Chondrocyte (in vitro differentiated cells): ENCODE measurements at regions not wholly inside any gene's neighbourhood (a gene's known extent, or its start where the extent isn't known, plus 50 kb on each side); places are given as distances from the start of the nearest gene placed in this dataset.
A peak's percentile ranks its signal among the peaks of the same experiment; 100 is the strongest.

Experiments
- DNase-seq: peaks from one replicate; pipeline ENCODE4 v3.0.0; 2021; ENCODE audit warnings: mixed read lengths, low spot score
- H3K27ac Mint-ChIP-seq: one replicate; pipeline ENCODE4 v1.8.0; 2021; ENCODE audit warnings: mild to moderate bottlenecking, moderate library complexity, mixed read lengths; ENCODE audit not compliant: unreplicated experiment
- H3K27me3 Mint-ChIP-seq: 2 replicates; pipeline ENCODE4 v1.8.0; 2021; ENCODE audit warnings: low read depth, mixed read lengths
- H3K36me3 Mint-ChIP-seq: 2 replicates; pipeline ENCODE4 v1.8.0; 2021; ENCODE audit warnings: low read depth, mixed read lengths
- H3K4me1 Mint-ChIP-seq: 2 replicates; pipeline ENCODE4 v1.8.0; 2021; ENCODE audit warnings: low read depth, mild to moderate bottlenecking, mixed read lengths
- H3K4me3 Mint-ChIP-seq: one replicate; pipeline ENCODE4 v1.8.0; 2021; ENCODE audit warnings: mild to moderate bottlenecking, moderate library complexity, mixed read lengths; ENCODE audit not compliant: unreplicated experiment
- H3K9me3 Mint-ChIP-seq: 2 replicates; pipeline ENCODE4 v1.8.0; 2021; ENCODE audit warnings: low read depth, mixed read lengths
- CTCF ChIP-seq: fragments of 200-600 bp; sonication (generic); IDR thresholded peaks from 2 replicates; pipeline ENCODE4 v1.5.0; 2021; ENCODE audit warnings: antibody characterized with exemption, mild to moderate bottlenecking, moderate library complexity

- no peak for DNase-seq
- no peaks in the 10 kb centered on the region for H3K4me1 Mint-ChIP-seq
These were observed 183.3 kb downstream of the PTGER3 start for GRCh38 chr1:70864302-70864701.

GRCh38 chr1:70866542-70867264 is 180.9 kb downstream of the PTGER3 start:
- no peak for TF ChIP-seq CTCF
- no peak overlapping the region for H3K27ac Mint-ChIP-seq
- H3K4me1 Mint-ChIP-seq, result no peaks in the 10 kb centered on the region
- peaks cover 2% of the 10 kb centered on the region for H3K27me3 Mint-ChIP-seq
- H3K4me3 Mint-ChIP-seq, result no peak overlapping the region
- peaks cover 8% of the 10 kb centered on the region for H3K9me3 Mint-ChIP-seq
- no peaks in the 10 kb centered on the region for H3K36me3 Mint-ChIP-seq
- DNase-seq, result no peak

More at GRCh38 chr1:70864302-70864701, 183.3 kb downstream of the PTGER3 start:
- no peak overlapping the region for H3K27ac Mint-ChIP-seq
- no peak for TF ChIP-seq CTCF
- H3K9me3 Mint-ChIP-seq, result peaks cover 4% of the 10 kb centered on the region
- H3K4me3 Mint-ChIP-seq, result no peak overlapping the region
- peaks cover 3% of the 10 kb centered on the region for H3K27me3 Mint-ChIP-seq
- H3K36me3 Mint-ChIP-seq, result no peaks in the 10 kb centered on the region

GRCh38 chr1:70871790-70872189 is 175.8 kb downstream of the PTGER3 start:
- TF ChIP-seq CTCF, result no peak
- DNase-seq, result no peak
- peaks cover 30% of the 10 kb centered on the region for H3K4me1 Mint-ChIP-seq
- peaks cover 4% of the 10 kb centered on the region for H3K9me3 Mint-ChIP-seq
- no peak overlapping the region for H3K4me3 Mint-ChIP-seq
- H3K27ac Mint-ChIP-seq, result no peak overlapping the region
- H3K36me3 Mint-ChIP-seq, result no peaks in the 10 kb centered on the region
- no peaks in the 10 kb centered on the region for H3K27me3 Mint-ChIP-seq

GRCh38 chr1:70874063-70874462 is 173.6 kb downstream of the PTGER3 start:
- Mint-ChIP-seq H3K4me3 (no peak overlapping the region), H3K27ac (peak overlapping the region; percentile 86), H3K9me3 (peaks cover 8% of the 10 kb centered on the region), H3K27me3 (no peaks in the 10 kb centered on the region), H3K36me3 (no peaks in the 10 kb centered on the region), H3K4me1 (peaks cover 30% of the 10 kb centered on the region)
- no peak for TF ChIP-seq CTCF
- DNase-seq, result no peak

GRCh38 chr1:70874818-70875217 is 172.8 kb downstream of the PTGER3 start:
- TF ChIP-seq CTCF, result no peak
- peaks cover 3% of the 10 kb centered on the region for H3K36me3 Mint-ChIP-seq
- no peak overlapping the region for H3K4me3 Mint-ChIP-seq
- no peak for DNase-seq
- peaks cover 8% of the 10 kb centered on the region for H3K9me3 Mint-ChIP-seq
- peaks cover 30% of the 10 kb centered on the region for H3K4me1 Mint-ChIP-seq
- peak overlapping the region; percentile 86 for H3K27ac Mint-ChIP-seq
- no peaks in the 10 kb centered on the region for H3K27me3 Mint-ChIP-seq
